ENCODE measurements at regions not wholly inside any gene's neighbourhood (a gene's known extent, or its start where the extent isn't known, plus 50 kb on each side); places are given as distances from the start of the nearest gene placed in this dataset.

- no peaks in the 10 kb centered on the region for H3K9me3 ChIP-seq (replicated peaks; ENCODE audit: control insufficient read depth, insufficient read depth, low read depth, low read length)
- in situ Hi-C loops (cut with MboI) (no loop called here), intact Hi-C loops (cut with micrococcal nuclease) (no loop called here)
- no peaks in the 10 kb centered on the region for H4K20me1 ChIP-seq (replicated peaks; ENCODE audit: control insufficient read depth, insufficient read depth, low read length)
- H3K79me2 ChIP-seq (ENCODE audit: control insufficient read depth, insufficient read depth, low read length), result no peaks in the 10 kb centered on the region
- no peak overlapping the region for H3K27ac ChIP-seq (ENCODE audit: extremely low read depth, low read depth, low read length)
- WGBS (ENCODE audit: insufficient coverage, low coverage, missing lambda C conversion rate), result 2% methylated on average over 9 of the region's 9 CpGs
- H3K27me3 ChIP-seq (ENCODE audit: control insufficient read depth in 2 of 2, insufficient read depth in 2 of 2, low read length in 2 of 2), result no peaks in the 10 kb centered on the region
- H3K4me3 ChIP-seq, result no peak overlapping the region
- no peak overlapping the region for H3K4me2 ChIP-seq (ENCODE audit: insufficient read depth, low read length)
- no peak for ATAC-seq
- H3K9me1 ChIP-seq (ENCODE audit: control insufficient read depth, insufficient read depth, low read length), result no peaks in the 10 kb centered on the region
- H3K36me3 ChIP-seq (ENCODE audit: control insufficient read depth, insufficient read depth, low read length), result no peaks in the 10 kb centered on the region
- no peak overlapping the region for H2AFZ ChIP-seq (ENCODE audit: low read depth, low read length)
- DNase-seq (ENCODE audit: extremely low read depth in 1 of 4, low spot score in 3 of 4), result no peak
- ChIA-PET POLR2A (no interaction called here), CTCF (ENCODE audit: low intra/inter-chr PET ratio) (no interaction called here)
- TF ChIP-seq FOXA1 (IDR thresholded peaks at IDR 0.05; ENCODE audit: borderline replicate concordance), result no peak
- 0 out of 2 replicates have a peak, but pooled peaks have one; percentile 6 for TF ChIP-seq MAFG (tag; conservative IDR thresholded peaks at IDR 0.05)
- TF ChIP-seq ZNF316 (IDR thresholded peaks at IDR 0.05), result peak; percentile 60
- TF ChIP-seq, protein P1, sequence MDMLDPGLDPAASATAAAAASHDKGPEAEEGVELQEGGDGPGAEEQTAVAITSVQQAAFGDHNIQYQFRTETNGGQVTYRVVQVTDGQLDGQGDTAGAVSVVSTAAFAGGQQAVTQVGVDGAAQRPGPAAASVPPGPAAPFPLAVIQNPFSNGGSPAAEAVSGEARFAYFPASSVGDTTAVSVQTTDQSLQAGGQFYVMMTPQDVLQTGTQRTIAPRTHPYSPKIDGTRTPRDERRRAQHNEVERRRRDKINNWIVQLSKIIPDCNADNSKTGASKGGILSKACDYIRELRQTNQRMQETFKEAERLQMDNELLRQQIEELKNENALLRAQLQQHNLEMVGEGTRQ (CRISPR knock-in tag; IDR thresholded peaks at IDR 0.05), result no peak
- TF ChIP-seq ZNF589 (CRISPR knock-in tag; IDR thresholded peaks at IDR 0.05; ENCODE audit: low read depth), result no peak
- TF ChIP-seq DDX20 (tag; IDR thresholded peaks at IDR 0.05; ENCODE audit: low read depth), result no peak
- TF ChIP-seq BACH1 (tag; IDR thresholded peaks at IDR 0.05), result no peak
- TF ChIP-seq POLR2A (conservative IDR thresholded peaks at IDR 0.05), result no peak
- TF ChIP-seq ILK (tag; IDR thresholded peaks at IDR 0.05; ENCODE audit: borderline replicate concordance, low read depth), result no peak
- no peak overlapping the region for H3K9ac ChIP-seq (ENCODE audit: insufficient read depth in 1 of 2, low read depth in 2 of 2, low read length in 2 of 2)
- no TSS peak for BruUV-seq (replicated peaks)
- H3K4me1 ChIP-seq (replicated peaks in 1 of 2; ENCODE audit: control insufficient read depth in 2 of 2, insufficient read depth in 2 of 2, low read length in 2 of 2), result no peaks in the 10 kb centered on the region
- FAIRE-seq, result no peak
These were observed 465.2 kb upstream of the MAN1A1 start for GRCh38 chr6:119814609-119815400.
